OCI-LY7 (cell line): ENCODE measurements at regions not wholly inside any gene's neighbourhood (a gene's known extent, or its start where the extent isn't known, plus 50 kb on each side); places are given as distances from the start of the nearest gene placed in this dataset.

Experiments used
- BruUV-seq: library from RNA; stranded (reverse); fragments of 400-500 nt; replicated peaks from 2 replicates; lab custom pipeline; 2021; lab: Mats Ljungman, UMichigan
- CTCF ChIA-PET: fragments of 300-600 bp; sonication (Branson Sonifier 250); formaldehyde crosslinking; loops from one replicate; lab custom pipeline; 2022; ENCODE audit warnings: antibody characterized with exemption; ENCODE audit not compliant: unreplicated experiment; lab: Charles Lee
- POLR2A ChIA-PET: fragments of 300-600 bp; sonication (Branson Sonifier 250); formaldehyde crosslinking; loops from one replicate; lab custom pipeline; 2022; ENCODE audit warnings: antibody characterized with exemption; lab: Charles Lee
- DNase-seq: peaks from one replicate; pipeline ENCODE4 v3.0.0-alpha.2; 2015; ENCODE audit warnings: low spot score
- H2AFZ ChIP-seq: fragments of 200-600 bp; sonication (generic), shearing (Covaris generic); 2 replicates; pipeline ENCODE4 v1.6.1; 2014; ENCODE audit warnings: mild to moderate bottlenecking, antibody characterized with exemption, low read length, moderate library complexity
- H3K27ac ChIP-seq: fragments of 200-600 bp; sonication (generic); 2 replicates; pipeline ENCODE4 v1.5.1; 2014; ENCODE audit warnings: mixed run types, low read depth, mild to moderate bottlenecking, moderate library complexity, low read length, inconsistent platforms; ENCODE audit not compliant: poor library complexity, severe bottlenecking
- H3K36me3 ChIP-seq: fragments of 200-600 bp; sonication (generic); 2 replicates; pipeline ENCODE4 v1.6.1; 2014; ENCODE audit warnings: mild to moderate bottlenecking, antibody characterized with exemption, low read length, moderate library complexity, mixed read lengths; ENCODE audit not compliant: insufficient read depth
- H3K4me1 ChIP-seq: fragments of 200-600 bp; sonication (generic); 2 replicates; pipeline ENCODE4 v1.5.1; 2014; ENCODE audit warnings: mild to moderate bottlenecking, low read length; ENCODE audit not compliant: insufficient read depth, poor library complexity, severe bottlenecking
- H3K4me2 ChIP-seq: fragments of 200-600 bp; sonication (generic); 2 replicates; pipeline ENCODE4 v1.6.1; 2014; ENCODE audit warnings: mild to moderate bottlenecking, low read length
- H3K4me3 ChIP-seq: fragments of 200-600 bp; sonication (generic); 2 replicates; pipeline ENCODE4 v1.5.1; 2014; ENCODE audit warnings: mild to moderate bottlenecking, low read depth, low read length; ENCODE audit not compliant: poor library complexity, severe bottlenecking
- H3K79me2 ChIP-seq: fragments of 200-600 bp; sonication (generic); 2 replicates; pipeline ENCODE4 v1.6.1; 2016; ENCODE audit warnings: low read depth, mild to moderate bottlenecking, low read length, moderate library complexity, mixed read lengths; ENCODE audit not compliant: insufficient read depth
- H3K9me2 ChIP-seq: fragments of 200-600 bp; sonication (generic); 2 replicates; pipeline ENCODE4 v1.6.1; 2016; ENCODE audit warnings: mild to moderate bottlenecking, low read length, mixed read lengths; ENCODE audit not compliant: insufficient read depth
- H3K9me3 ChIP-seq: fragments of 200-600 bp; sonication (generic); 2 replicates; pipeline ENCODE4 v1.6.1; 2014; ENCODE audit warnings: mild to moderate bottlenecking, mixed run types, low read length, mixed read lengths
- H4K20me1 ChIP-seq: fragments of 200-600 bp; sonication (generic); 2 replicates; pipeline ENCODE4 v1.6.1; 2014; ENCODE audit warnings: mild to moderate bottlenecking, antibody characterized with exemption, low read length, moderate library complexity, mixed read lengths; ENCODE audit not compliant: insufficient read depth
- EZH2phosphoT487 ChIP-seq: fragments of 200-600 bp; sonication (generic); IDR thresholded peaks from 2 replicates; pipeline ENCODE4 v1.6.1; 2018; ENCODE audit warnings: low read depth, borderline replicate concordance, mild to moderate bottlenecking, mixed run types, antibody characterized with exemption, low read length, moderate library complexity, mixed read lengths
- intact Hi-C: fragments of 100-400 bp; cut with micrococcal nuclease; formaldehyde crosslinking; loops from one replicate; pipeline ENCODE4 v1.10.0; 2022; ENCODE audit not compliant: unreplicated experiment
- TF ChIP-seq, protein P1 (sequence below): fragments of 200-600 bp; sonication (generic); conservative IDR thresholded peaks from 2 replicates; pipeline ENCODE4 v1.5.1; 2014; ENCODE audit warnings: mild to moderate bottlenecking, antibody characterized with exemption, low read length, moderate library complexity, mixed read lengths

- Histone ChIP-seq H3K4me2 (no peak overlapping the region), H3K9me2 (no peaks in the 10 kb centered on the region), H3K9me3 (no peaks in the 10 kb centered on the region), H3K36me3 (no peaks in the 10 kb centered on the region), H4K20me1 (no peaks in the 10 kb centered on the region), H3K79me2 (no peaks in the 10 kb centered on the region), H3K4me1 (no peaks in the 10 kb centered on the region), H2AFZ (no peak overlapping the region), H3K4me3 (no peak overlapping the region), H3K27ac (no peak overlapping the region)
- no TSS peak for BruUV-seq
- intact Hi-C loops: no loop called here
- POLR2A ChIA-PET: no interaction called here
- no peak for DNase-seq
- CTCF ChIA-PET: interaction anchor here (0.7 kb wide), 1 partner anchor 230 kb away, joined by 3 read pairs; no protein-coding TSS in a partner anchor
- no peak for TF ChIP-seq EZH2phosphoT487
- TF ChIP-seq, protein P1, sequence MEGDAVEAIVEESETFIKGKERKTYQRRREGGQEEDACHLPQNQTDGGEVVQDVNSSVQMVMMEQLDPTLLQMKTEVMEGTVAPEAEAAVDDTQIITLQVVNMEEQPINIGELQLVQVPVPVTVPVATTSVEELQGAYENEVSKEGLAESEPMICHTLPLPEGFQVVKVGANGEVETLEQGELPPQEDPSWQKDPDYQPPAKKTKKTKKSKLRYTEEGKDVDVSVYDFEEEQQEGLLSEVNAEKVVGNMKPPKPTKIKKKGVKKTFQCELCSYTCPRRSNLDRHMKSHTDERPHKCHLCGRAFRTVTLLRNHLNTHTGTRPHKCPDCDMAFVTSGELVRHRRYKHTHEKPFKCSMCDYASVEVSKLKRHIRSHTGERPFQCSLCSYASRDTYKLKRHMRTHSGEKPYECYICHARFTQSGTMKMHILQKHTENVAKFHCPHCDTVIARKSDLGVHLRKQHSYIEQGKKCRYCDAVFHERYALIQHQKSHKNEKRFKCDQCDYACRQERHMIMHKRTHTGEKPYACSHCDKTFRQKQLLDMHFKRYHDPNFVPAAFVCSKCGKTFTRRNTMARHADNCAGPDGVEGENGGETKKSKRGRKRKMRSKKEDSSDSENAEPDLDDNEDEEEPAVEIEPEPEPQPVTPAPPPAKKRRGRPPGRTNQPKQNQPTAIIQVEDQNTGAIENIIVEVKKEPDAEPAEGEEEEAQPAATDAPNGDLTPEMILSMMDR: no peak
Observed at GRCh38 chr2:138187221-138187620, 222.9 kb downstream of the HNMT start.

- Histone ChIP-seq H3K4me3 (no peak overlapping the region), H3K9me3 (no peaks in the 10 kb centered on the region), H3K4me1 (no peaks in the 10 kb centered on the region), H3K9me2 (no peaks in the 10 kb centered on the region), H3K79me2 (no peaks in the 10 kb centered on the region), H3K27ac (no peak overlapping the region), H4K20me1 (no peaks in the 10 kb centered on the region), H2AFZ (no peak overlapping the region), H3K4me2 (no peak overlapping the region), H3K36me3 (no peaks in the 10 kb centered on the region)
- POLR2A ChIA-PET: no interaction called here
- no TSS peak for BruUV-seq
- intact Hi-C loops: no loop called here
- CTCF ChIA-PET: no interaction called here
- DNase-seq: no peak
- TF ChIP-seq EZH2phosphoT487: no peak
- TF ChIP-seq, protein P1: no peak
Observed at GRCh38 chr2:138190999-138191398, 226.7 kb downstream of the HNMT start.

DNA sequence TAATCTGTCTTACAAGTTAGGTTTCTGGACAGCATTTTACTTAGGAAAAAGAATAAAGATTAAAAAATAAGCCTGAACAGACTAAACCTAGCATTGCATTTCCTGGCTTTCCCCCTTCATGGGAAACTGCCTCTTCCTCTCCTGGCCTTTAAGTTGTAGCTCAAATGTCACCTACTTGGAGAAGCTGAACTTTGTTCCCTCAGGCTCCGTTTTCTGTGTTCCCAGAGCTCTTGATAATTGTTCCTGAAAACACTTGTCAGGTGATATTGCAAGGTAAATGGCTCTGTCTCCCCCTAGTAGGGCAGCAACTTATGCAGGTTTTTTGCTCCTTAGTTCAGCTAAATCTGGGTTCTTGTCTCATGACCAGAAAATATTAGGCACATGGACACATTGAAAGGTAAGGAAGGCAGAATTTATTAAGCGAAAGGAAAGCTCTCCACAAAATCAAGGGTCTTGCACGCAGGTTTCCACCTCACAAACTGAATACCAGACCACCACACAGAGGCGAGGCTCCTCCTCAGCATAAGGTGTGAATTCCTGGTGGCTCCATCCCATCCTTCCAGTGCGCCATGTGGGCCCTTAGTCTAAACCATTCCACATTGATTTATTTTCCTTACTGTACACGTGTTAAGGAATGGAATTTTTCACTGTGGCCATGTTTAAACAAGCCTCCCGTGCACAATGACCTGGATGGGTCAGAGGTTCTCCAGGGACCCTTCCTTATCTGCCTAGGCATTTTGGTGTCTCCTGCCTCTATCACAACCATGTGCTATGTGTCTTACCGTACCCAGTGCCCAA is 229.3 kb downstream of the HNMT start:
- H3K4me2 ChIP-seq: no peak overlapping the region
- no peaks in the 10 kb centered on the region for H3K9me2 ChIP-seq
- no peaks in the 10 kb centered on the region for H3K9me3 ChIP-seq
- no peak overlapping the region for H3K27ac ChIP-seq
- intact Hi-C loops: no loop called here
- H3K4me3 ChIP-seq: no peak overlapping the region
- CTCF ChIA-PET: no interaction called here
- TF ChIP-seq, protein P1: no peak
- TF ChIP-seq EZH2phosphoT487: no peak
- no peak overlapping the region for H2AFZ ChIP-seq
- H3K36me3 ChIP-seq: no peaks in the 10 kb centered on the region
- no peak for DNase-seq
- BruUV-seq: no TSS peak
- POLR2A ChIA-PET: interaction anchor here (0.6 to 0.7 kb wide), 2 partner anchors 241 to 339 kb away, joined by 3 read pairs; no protein-coding TSS in a partner anchor
- no peaks in the 10 kb centered on the region for H3K79me2 ChIP-seq
- no peaks in the 10 kb centered on the region for H3K4me1 ChIP-seq
- H4K20me1 ChIP-seq: no peaks in the 10 kb centered on the region
